Astrocyte (in vitro differentiated cells and primary cell): ENCODE measurements at regions not wholly inside any gene's neighbourhood (a gene's known extent, or its start where the extent isn't known, plus 50 kb on each side); places are given as distances from the start of the nearest gene placed in this dataset.
A peak's percentile ranks its signal among the peaks of the same experiment; 100 is the strongest.
"Not testable (repeated sequence)": the region's sequence is repeated elsewhere in the genome, so short reads cannot be mapped to it uniquely, and the experiment has no call there.

Source experiments
- DNase-seq: peaks from one replicate; pipeline ENCODE4 v3.0.0-alpha.2; 2010; ENCODE audit warnings: low read depth
- FAIRE-seq: peaks from 2 replicates; lab custom pipeline; 2011; peaks lifted over from hg19 to GRCh38; lab: Jason Lieb, UNC
- H2AFZ ChIP-seq: 2 replicates; pipeline ENCODE4 v1.6.0; 2012; ENCODE audit warnings: low read depth, low read length, inconsistent platforms
- H3K27ac ChIP-seq: 2 replicates; pipeline ENCODE4 v1.5.1; 2011; ENCODE audit warnings: low read depth, low read length, inconsistent platforms
- H3K27me3 ChIP-seq: 2 replicates; pipeline ENCODE4 v1.6.0; 2011; ENCODE audit warnings: low read length, inconsistent platforms; ENCODE audit not compliant: insufficient read depth
- H3K36me3 ChIP-seq: 2 replicates; pipeline ENCODE4 v1.5.1; 2011; ENCODE audit warnings: low read length, inconsistent platforms; ENCODE audit not compliant: insufficient read depth
- H3K4me1 ChIP-seq: 2 replicates; pipeline ENCODE4 v1.5.1; 2011; ENCODE audit warnings: low read length, inconsistent platforms; ENCODE audit not compliant: insufficient read depth
- H3K4me2 ChIP-seq: 2 replicates; pipeline ENCODE4 v1.6.0; 2012; ENCODE audit warnings: low read length, inconsistent platforms
- H3K4me3 ChIP-seq: 2 replicates; pipeline ENCODE4 v1.5.1; 2011; ENCODE audit warnings: low read depth, mild to moderate bottlenecking, low read length, inconsistent platforms; ENCODE audit not compliant: insufficient read depth
- H3K79me2 ChIP-seq: 2 replicates; pipeline ENCODE4 v1.6.0; 2012; ENCODE audit warnings: mild to moderate bottlenecking, low read length, inconsistent platforms; ENCODE audit not compliant: insufficient read depth
- H3K9ac ChIP-seq: 2 replicates; pipeline ENCODE4 v1.6.0; 2012; ENCODE audit warnings: mild to moderate bottlenecking, low read length, inconsistent platforms
- H3K9me3 ChIP-seq: 2 replicates; pipeline ENCODE4 v1.5.1; 2012; ENCODE audit warnings: low read depth, mild to moderate bottlenecking, low read length, inconsistent platforms; ENCODE audit not compliant: insufficient read depth
- H4K20me1 ChIP-seq: 2 replicates; pipeline ENCODE4 v1.6.0; 2012; ENCODE audit warnings: low read length, inconsistent platforms; ENCODE audit not compliant: insufficient read depth
- H3K27ac Mint-ChIP-seq: one replicate; pipeline ENCODE4 v1.8.0; 2021; ENCODE audit warnings: mild to moderate bottlenecking, mixed read lengths; ENCODE audit not compliant: unreplicated experiment
- H3K27me3 Mint-ChIP-seq: one replicate; pipeline ENCODE4 v1.8.0; 2021; ENCODE audit warnings: low read depth, mixed read lengths; ENCODE audit not compliant: unreplicated experiment
- H3K36me3 Mint-ChIP-seq: one replicate; pipeline ENCODE4 v1.8.0; 2021; ENCODE audit warnings: low read depth, mixed read lengths; ENCODE audit not compliant: unreplicated experiment
- H3K4me1 Mint-ChIP-seq: one replicate; pipeline ENCODE4 v1.8.0; 2021; ENCODE audit warnings: low read depth, mixed read lengths; ENCODE audit not compliant: unreplicated experiment
- H3K4me3 Mint-ChIP-seq: one replicate; pipeline ENCODE4 v1.8.0; 2021; ENCODE audit warnings: mild to moderate bottlenecking, moderate library complexity, mixed read lengths; ENCODE audit not compliant: unreplicated experiment
- H3K9me3 Mint-ChIP-seq: one replicate; pipeline ENCODE4 v1.8.0; 2021; ENCODE audit warnings: mild to moderate bottlenecking, mixed read lengths; ENCODE audit not compliant: unreplicated experiment
- EZH2 ChIP-seq: IDR thresholded peaks from 2 replicates; pipeline ENCODE4 v1.6.1; 2012; ENCODE audit warnings: mild to moderate bottlenecking, low read length, inconsistent platforms; ENCODE audit not compliant: insufficient read depth
- TF ChIP-seq, protein P1 (sequence below): IDR thresholded peaks from 2 replicates; pipeline ENCODE4 v1.5.1; 2011; ENCODE audit warnings: low read depth, mild to moderate bottlenecking, inconsistent platforms, low read length, moderate library complexity; ENCODE audit not compliant: insufficient read depth

DNA sequence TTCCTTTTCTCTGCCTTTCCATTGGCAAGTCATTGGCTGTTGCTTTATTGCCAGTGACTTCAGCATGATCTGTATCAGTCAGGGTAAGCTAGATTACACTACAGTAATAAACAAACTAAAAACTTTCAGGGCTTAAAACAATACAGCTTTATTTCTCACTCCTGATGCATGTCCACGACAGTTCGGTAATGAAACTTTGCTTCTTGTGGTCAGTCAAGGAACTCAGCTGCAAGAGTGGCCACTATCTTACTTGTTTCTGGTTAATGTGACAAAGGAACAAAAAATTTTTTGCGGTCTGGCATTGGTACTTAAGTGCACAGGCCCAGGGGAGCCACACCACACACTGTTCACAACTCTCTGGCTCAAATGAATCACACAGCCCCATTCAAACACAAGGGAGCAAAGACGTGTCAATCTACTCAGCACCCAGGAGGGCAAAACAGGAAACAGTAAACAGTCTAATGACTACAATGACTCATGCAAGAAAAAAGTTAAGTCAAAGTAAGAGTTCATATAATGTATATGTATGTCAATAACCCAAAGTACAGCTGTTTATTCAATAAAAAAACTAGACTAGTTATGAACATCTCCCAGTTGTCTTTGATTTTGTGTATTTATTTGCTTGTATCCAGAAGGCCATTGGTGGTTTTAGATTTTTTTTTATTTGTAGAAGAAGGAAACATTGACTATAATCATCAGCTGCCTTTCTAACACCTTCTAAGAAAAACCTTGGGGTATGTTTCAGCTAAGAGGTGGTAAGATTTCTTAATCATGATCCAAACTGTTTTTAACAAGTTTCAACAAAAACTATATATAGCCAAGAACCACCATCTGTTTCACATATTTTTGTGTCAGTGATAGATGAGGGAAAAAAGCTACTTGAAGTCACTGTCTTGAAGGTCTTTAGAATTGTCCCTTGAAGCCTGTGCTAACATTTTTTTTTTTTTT lies 134.4 kb upstream of the FAM3C start:
- Mint-ChIP-seq H3K27ac (peak overlapping the region; percentile 94), H3K27me3 (no peaks in the 10 kb centered on the region), H3K4me1 (peaks cover 36% of the 10 kb centered on the region), H3K4me3 (peak overlapping the region; percentile 63), H3K36me3 (no peaks in the 10 kb centered on the region), H3K9me3 (no peaks in the 10 kb centered on the region)
- peak; percentile 95 for FAIRE-seq
- Histone ChIP-seq H3K9ac (peak overlapping the region; percentile 39), H2AFZ (no peak overlapping the region), H3K9me3 (no peaks in the 10 kb centered on the region), H3K4me1 (peaks cover 16% of the 10 kb centered on the region), H3K4me2 (peak overlapping the region; percentile 77), H3K27me3 (peaks cover 5% of the 10 kb centered on the region), H3K79me2 (no peaks in the 10 kb centered on the region), H3K4me3 (peak overlapping the region; percentile 34), H4K20me1 (no peaks in the 10 kb centered on the region), H3K36me3 (no peaks in the 10 kb centered on the region), H3K27ac (peak overlapping the region; percentile 67)
- DNase-seq, result peak; percentile 100
- TF ChIP-seq EZH2, result no peak
- TF ChIP-seq, protein P1, sequence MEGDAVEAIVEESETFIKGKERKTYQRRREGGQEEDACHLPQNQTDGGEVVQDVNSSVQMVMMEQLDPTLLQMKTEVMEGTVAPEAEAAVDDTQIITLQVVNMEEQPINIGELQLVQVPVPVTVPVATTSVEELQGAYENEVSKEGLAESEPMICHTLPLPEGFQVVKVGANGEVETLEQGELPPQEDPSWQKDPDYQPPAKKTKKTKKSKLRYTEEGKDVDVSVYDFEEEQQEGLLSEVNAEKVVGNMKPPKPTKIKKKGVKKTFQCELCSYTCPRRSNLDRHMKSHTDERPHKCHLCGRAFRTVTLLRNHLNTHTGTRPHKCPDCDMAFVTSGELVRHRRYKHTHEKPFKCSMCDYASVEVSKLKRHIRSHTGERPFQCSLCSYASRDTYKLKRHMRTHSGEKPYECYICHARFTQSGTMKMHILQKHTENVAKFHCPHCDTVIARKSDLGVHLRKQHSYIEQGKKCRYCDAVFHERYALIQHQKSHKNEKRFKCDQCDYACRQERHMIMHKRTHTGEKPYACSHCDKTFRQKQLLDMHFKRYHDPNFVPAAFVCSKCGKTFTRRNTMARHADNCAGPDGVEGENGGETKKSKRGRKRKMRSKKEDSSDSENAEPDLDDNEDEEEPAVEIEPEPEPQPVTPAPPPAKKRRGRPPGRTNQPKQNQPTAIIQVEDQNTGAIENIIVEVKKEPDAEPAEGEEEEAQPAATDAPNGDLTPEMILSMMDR, result no peak

DNA sequence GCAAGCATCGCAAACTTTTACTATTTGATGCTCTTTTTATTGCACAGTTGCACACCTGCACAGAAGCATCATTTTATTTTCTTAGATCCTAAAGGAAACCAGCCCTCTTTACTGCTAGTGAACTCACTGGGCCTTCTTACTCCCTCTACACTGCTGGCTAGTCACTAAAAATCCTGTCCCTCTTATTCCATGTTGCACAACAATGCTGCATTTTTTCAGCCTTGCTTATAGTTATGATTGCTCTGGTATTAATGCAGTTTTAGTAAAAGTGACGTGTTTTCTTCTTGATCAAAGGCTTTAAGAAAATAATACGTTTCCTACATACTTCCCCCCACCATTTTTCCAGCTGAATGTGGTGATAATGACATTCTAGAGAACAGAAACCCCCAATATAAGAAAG lies 132.9 kb upstream of the FAM3C start:
- Histone ChIP-seq H3K27me3 (peaks cover 8% of the 10 kb centered on the region), H2AFZ (no peak overlapping the region), H3K4me2 (no peak overlapping the region), H3K36me3 (no peaks in the 10 kb centered on the region), H3K27ac (no peak overlapping the region), H3K9ac (no peak overlapping the region), H4K20me1 (no peaks in the 10 kb centered on the region), H3K4me1 (peaks cover 16% of the 10 kb centered on the region), H3K4me3 (no peak overlapping the region), H3K79me2 (no peaks in the 10 kb centered on the region), H3K9me3 (no peaks in the 10 kb centered on the region)
- DNase-seq (no peak), FAIRE-seq (no peak)
- Mint-ChIP-seq H3K4me1 (peaks cover 37% of the 10 kb centered on the region), H3K36me3 (no peaks in the 10 kb centered on the region), H3K27ac (no peak overlapping the region), H3K4me3 (no peak overlapping the region), H3K9me3 (no peaks in the 10 kb centered on the region), H3K27me3 (no peaks in the 10 kb centered on the region)
- no peak for TF ChIP-seq EZH2
- TF ChIP-seq, protein P1, result no peak

DNA sequence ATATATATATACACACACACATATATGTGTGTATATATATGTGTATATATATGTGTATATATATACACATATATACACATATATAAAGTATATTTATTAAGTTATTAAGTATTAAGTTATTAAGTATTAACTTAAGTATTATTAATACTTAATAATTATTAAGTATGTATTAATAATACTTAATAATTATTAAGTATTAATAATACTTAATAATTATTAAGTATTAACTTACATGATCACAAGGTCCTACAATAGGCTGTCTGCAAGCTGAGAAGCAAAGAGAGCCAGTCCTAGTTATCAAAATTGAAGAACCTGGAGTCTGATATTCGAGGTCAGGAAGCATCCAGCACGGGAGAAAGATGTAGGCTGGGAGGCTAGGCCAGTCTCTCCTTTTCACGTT lies 130.1 kb upstream of the FAM3C start:
- FAIRE-seq, H3K9me3 Mint-ChIP-seq, H3K27me3 Mint-ChIP-seq: not testable (repeated sequence)

More for the DNA sequence above, 130.1 kb upstream of the FAM3C start:
- not testable (repeated sequence) for H4K20me1 ChIP-seq, H3K36me3 ChIP-seq, DNase-seq, H3K79me2 ChIP-seq, H3K9ac ChIP-seq, H3K27ac Mint-ChIP-seq, H3K4me3 ChIP-seq, H3K9me3 ChIP-seq, H3K27me3 ChIP-seq, H3K27ac ChIP-seq, H3K4me2 ChIP-seq, H2AFZ ChIP-seq, H3K36me3 Mint-ChIP-seq, H3K4me3 Mint-ChIP-seq
- H3K4me1 ChIP-seq, result peaks cover 12% of the 10 kb centered on the region
- peaks cover 32% of the 10 kb centered on the region for H3K4me1 Mint-ChIP-seq
